ENCODE measurements at regions not wholly inside any gene's neighbourhood (a gene's known extent, or its start where the extent isn't known, plus 50 kb on each side); places are given as distances from the start of the nearest gene placed in this dataset.
"Not testable (repeated sequence)": the region's sequence is repeated elsewhere in the genome, so short reads cannot be mapped to it uniquely, and the experiment has no call there.

DNA sequence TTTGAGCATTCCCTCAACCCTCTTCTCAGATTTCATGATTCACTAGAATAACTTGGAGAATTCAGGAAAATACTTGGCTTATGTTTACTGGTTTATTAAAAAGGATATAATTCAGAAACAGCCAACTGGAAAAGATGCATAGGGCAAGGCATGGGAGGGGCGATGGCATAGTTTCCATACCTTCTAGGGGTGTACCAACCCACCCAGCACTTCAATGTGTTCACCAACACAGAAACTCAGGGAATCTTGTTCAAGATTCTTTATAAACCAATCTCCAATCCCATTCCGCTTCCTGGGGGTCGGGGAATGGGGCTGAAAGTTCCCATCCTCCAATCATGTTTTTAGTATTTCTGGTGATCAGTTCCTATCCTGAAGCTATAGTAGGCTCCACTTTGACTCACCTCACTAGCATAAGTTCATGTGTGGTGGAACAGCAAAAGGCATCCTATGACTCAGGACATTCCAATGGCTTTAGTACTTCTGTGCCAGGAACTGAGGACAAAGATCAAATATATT, 164.4 kb downstream of the SIM1 start:
- Histone ChIP-seq H3K4me3 (no peak overlapping the region), H3K27ac (no peak overlapping the region), H3K9me3 (no peaks in the 10 kb centered on the region), H3K27me3 (no peaks in the 10 kb centered on the region), H3K4me1 (no peaks in the 10 kb centered on the region), H3K36me3 (no peaks in the 10 kb centered on the region)
- TF ChIP-seq, protein P1, sequence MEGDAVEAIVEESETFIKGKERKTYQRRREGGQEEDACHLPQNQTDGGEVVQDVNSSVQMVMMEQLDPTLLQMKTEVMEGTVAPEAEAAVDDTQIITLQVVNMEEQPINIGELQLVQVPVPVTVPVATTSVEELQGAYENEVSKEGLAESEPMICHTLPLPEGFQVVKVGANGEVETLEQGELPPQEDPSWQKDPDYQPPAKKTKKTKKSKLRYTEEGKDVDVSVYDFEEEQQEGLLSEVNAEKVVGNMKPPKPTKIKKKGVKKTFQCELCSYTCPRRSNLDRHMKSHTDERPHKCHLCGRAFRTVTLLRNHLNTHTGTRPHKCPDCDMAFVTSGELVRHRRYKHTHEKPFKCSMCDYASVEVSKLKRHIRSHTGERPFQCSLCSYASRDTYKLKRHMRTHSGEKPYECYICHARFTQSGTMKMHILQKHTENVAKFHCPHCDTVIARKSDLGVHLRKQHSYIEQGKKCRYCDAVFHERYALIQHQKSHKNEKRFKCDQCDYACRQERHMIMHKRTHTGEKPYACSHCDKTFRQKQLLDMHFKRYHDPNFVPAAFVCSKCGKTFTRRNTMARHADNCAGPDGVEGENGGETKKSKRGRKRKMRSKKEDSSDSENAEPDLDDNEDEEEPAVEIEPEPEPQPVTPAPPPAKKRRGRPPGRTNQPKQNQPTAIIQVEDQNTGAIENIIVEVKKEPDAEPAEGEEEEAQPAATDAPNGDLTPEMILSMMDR (IDR thresholded peaks at IDR 0.05): no peak
- intact Hi-C loops (cut with DNase I): no loop called here
- DNase-seq: no peak
- peak; percentile 59 for ATAC-seq

DNA sequence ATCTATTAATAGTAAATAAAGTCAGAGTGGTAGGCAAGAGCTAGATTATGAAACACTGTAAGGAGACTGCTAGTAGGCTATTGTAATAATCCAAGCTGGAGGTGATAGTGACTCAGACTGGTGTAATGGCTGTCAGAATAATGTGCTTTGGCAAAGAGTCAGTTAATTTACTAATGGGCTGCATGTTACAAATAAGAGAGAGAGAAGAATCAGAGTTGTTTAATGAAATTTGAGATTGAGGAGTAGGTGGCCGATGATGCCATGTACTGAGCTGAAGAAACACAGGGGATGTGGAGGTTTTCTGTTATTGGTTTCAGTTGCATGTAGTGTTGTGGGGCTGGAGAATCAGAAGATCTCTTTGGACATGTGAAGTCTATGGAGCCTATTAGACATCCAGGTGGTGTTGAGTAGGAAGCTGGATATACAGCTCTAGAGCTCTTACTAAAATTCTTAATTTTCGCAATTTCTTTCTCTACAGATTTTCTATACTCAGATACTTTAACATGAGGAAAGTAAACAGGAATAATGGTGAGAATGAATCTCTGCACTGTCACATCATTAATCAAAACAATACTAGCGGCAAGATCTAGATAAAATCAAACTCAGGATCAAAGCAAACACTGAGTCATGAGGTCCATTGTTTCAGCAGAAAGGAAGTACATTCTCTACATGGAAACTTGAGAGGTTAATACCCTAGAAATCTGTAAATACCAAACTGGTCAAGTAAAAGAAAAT, 167.7 kb downstream of the SIM1 start:
- ATAC-seq (no peak), DNase-seq (no peak)
- Histone ChIP-seq H3K4me3 (no peak overlapping the region), H3K36me3 (no peaks in the 10 kb centered on the region), H3K4me1 (no peaks in the 10 kb centered on the region), H3K27ac (no peak overlapping the region), H3K9me3 (no peaks in the 10 kb centered on the region), H3K27me3 (no peaks in the 10 kb centered on the region)
- intact Hi-C loops (cut with DNase I): no loop called here
- TF ChIP-seq, protein P1 (IDR thresholded peaks at IDR 0.05): no peak

- H3K4me1 ChIP-seq; intact Hi-C loops (cut with DNase I); H3K9me3 ChIP-seq; H3K36me3 ChIP-seq; H3K4me3 ChIP-seq; DNase-seq; H3K27ac ChIP-seq; ATAC-seq; H3K27me3 ChIP-seq: not testable (repeated sequence)
Observed at GRCh38 chr6:100295172-100295571, 169.5 kb downstream of the SIM1 start.

DNA sequence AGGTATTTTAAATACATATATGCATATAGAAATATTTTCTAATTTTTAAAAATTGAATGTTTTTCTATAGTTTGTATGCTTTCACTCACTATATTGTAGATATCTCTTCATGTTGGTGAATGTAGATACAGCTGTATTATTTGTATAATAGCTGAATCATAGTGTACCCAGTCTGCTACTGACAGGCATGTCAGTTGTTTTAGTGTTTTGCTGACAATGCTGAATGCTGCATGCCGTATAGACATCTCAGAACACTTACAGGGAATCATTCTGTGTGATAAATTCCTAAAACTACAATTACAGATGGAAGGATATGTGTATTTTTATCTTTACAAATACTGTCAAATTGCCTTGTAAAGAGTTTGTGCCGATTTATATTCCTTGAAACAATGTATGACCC, 175.4 kb downstream of the SIM1 start:
- Histone ChIP-seq H3K36me3 (no peaks in the 10 kb centered on the region), H3K4me3 (no peak overlapping the region), H3K4me1 (no peaks in the 10 kb centered on the region), H3K27ac (no peak overlapping the region), H3K27me3 (no peaks in the 10 kb centered on the region), H3K9me3 (no peaks in the 10 kb centered on the region)
- no peak for DNase-seq
- no peak for ATAC-seq
- intact Hi-C loops (cut with DNase I): no loop called here
- TF ChIP-seq, protein P1 (IDR thresholded peaks at IDR 0.05): no peak

DNA sequence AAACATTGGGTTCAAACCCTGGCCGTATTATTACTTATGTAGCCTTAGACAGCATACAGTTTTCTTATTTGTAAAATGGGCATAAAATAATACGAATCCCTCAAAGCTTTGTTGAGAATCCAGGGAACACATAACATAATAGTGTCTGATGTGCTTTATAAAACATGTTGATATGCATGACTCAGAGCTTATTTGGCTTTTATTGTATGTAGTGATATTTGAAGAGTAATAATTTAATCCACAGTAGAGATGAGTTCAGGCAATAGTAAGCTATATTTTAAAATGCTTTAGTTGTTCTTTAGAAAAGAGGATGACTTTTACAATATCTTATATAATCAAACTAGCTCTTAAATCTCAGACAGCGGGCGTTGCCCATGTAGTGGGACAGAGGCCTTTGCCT, 176.4 kb downstream of the SIM1 start:
- intact Hi-C loops (cut with DNase I): no loop called here
- DNase-seq (no peak), ATAC-seq (no peak)
- Histone ChIP-seq H3K4me1 (no peaks in the 10 kb centered on the region), H3K4me3 (no peak overlapping the region), H3K9me3 (no peaks in the 10 kb centered on the region), H3K27ac (no peak overlapping the region), H3K36me3 (no peaks in the 10 kb centered on the region), H3K27me3 (no peaks in the 10 kb centered on the region)
- TF ChIP-seq, protein P1 (IDR thresholded peaks at IDR 0.05): no peak

GRCh38 chr6:100283285-100283684, 181.4 kb downstream of the SIM1 start:
- Histone ChIP-seq H3K4me3 (no peak overlapping the region), H3K36me3 (no peaks in the 10 kb centered on the region), H3K9me3 (no peaks in the 10 kb centered on the region), H3K27ac (no peak overlapping the region), H3K27me3 (peaks cover 0 to 6% of the 10 kb centered on the region in 2 donors), H3K4me1 (no peaks in the 10 kb centered on the region)
- intact Hi-C loops (cut with DNase I): no loop called here
- DNase-seq: peak in 1 of 4 donors; percentile 41
- peak; percentile 89 for ATAC-seq
- TF ChIP-seq, protein P1 (IDR thresholded peaks at IDR 0.05): no peak

All from left lung (tissue), 4 donors.